B cell (primary cell): ENCODE measurements at regions not wholly inside any gene's neighbourhood (a gene's known extent, or its start where the extent isn't known, plus 50 kb on each side); places are given as distances from the start of the nearest gene placed in this dataset.

Experiments
- ATAC-seq: fragments of 200-7000 bp; cut with Tn5 transposase; one replicate; pipeline ENCODE4 v1.10.0; 2021; ENCODE audit warnings: low read depth, mild to moderate bottlenecking, moderate number of reproducible peaks, moderate library complexity
- CTCF ChIA-PET: fragments of 350-600 bp; sonication (Branson Sonifier 250); formaldehyde crosslinking; loops from one replicate; lab custom pipeline; 2021; ENCODE audit warnings: antibody characterized with exemption, inconsistent platforms; lab: Charles Lee
- POLR2A ChIA-PET: fragments of 350-600 bp; sonication (Branson Sonifier 250); formaldehyde crosslinking; loops from one replicate; lab custom pipeline; 2021; ENCODE audit warnings: antibody characterized with exemption; lab: Charles Lee
- DNase-seq: peaks from one replicate; pipeline ENCODE4 v3.0.0; 2013
- H2AFZ ChIP-seq: 2 replicates; pipeline ENCODE4 v1.6.1; 2012; ENCODE audit warnings: mild to moderate bottlenecking, low read depth, low read length; ENCODE audit not compliant: insufficient read depth, poor library complexity, severe bottlenecking
- H3K27ac ChIP-seq, 2 donors: 1 replicate in 1 of 2; 2 replicates in 1 of 2; pipeline ENCODE4 v1.5.1; 2012 to 2013; ENCODE audit warnings: low read length in 2 of 2, mild to moderate bottlenecking in 2 of 2, moderate library complexity in 1 of 2
- H3K27me3 ChIP-seq, 4 experiments: fragments of 200-600 bp in 1 of 4; sonication (generic) in 1 of 4; replicated peaks in 1 of 4; 1 replicate in 2 of 4; 2 replicates in 2 of 4; pipeline versions ENCODE4 v1.6.1 to v1.7.0; 2013 to 2016; ENCODE audit warnings: low read length in 3 of 4, mild to moderate bottlenecking in 2 of 4, mixed read lengths in 1 of 4, moderate library complexity in 1 of 4; ENCODE audit not compliant: insufficient read depth in 4 of 4, control insufficient read depth in 3 of 4; ENCODE audit errors: control extremely low read depth in 1 of 4
- H3K36me3 ChIP-seq, 2 experiments: replicated peaks in 1 of 2; 1 replicate in 1 of 2; 2 replicates in 1 of 2; pipeline versions ENCODE4 v1.6.1 to v1.7.1; 2013; ENCODE audit warnings: low read length in 1 of 2; ENCODE audit not compliant: insufficient read depth in 2 of 2, control insufficient read depth in 1 of 2; ENCODE audit errors: control extremely low read depth in 1 of 2, extremely low read depth in 1 of 2
- H3K4me1 ChIP-seq, 2 donors: fragments of 200-600 bp in 1 of 2; sonication (generic) in 1 of 2; 1 replicate in 1 of 2; 2 replicates in 1 of 2; pipeline versions ENCODE4 v1.5.1 to v1.6.1; 2013 to 2017; ENCODE audit warnings: low read length in 2 of 2; ENCODE audit not compliant: control insufficient read depth in 2 of 2, insufficient read depth in 2 of 2
- H3K4me2 ChIP-seq: replicated peaks from 2 replicates; pipeline ENCODE3; 2012; ENCODE audit warnings: mild to moderate bottlenecking, low read depth, low read length; ENCODE audit not compliant: poor library complexity, severe bottlenecking
- H3K4me3 ChIP-seq, 5 experiments: fragments of 200-600 bp in 1 of 5; sonication (generic) in 1 of 5; 1 replicate in 3 of 5; 2 replicates in 2 of 5; pipeline versions ENCODE4 v1.5.1 to v1.7.0; 2011 to 2016; ENCODE audit warnings: low read length in 4 of 5, mild to moderate bottlenecking in 4 of 5, low read depth in 2 of 5, control low read depth in 1 of 5, moderate library complexity in 1 of 5; ENCODE audit not compliant: insufficient read depth in 1 of 5; ENCODE audit errors: control extremely low read depth in 1 of 5, extremely low read depth in 1 of 5
- H3K79me2 ChIP-seq: fragments of 200-600 bp; sonication (generic); one replicate; pipeline ENCODE4 v1.6.0; 2016; ENCODE audit warnings: low read length; ENCODE audit not compliant: control insufficient read depth, insufficient read depth
- H3K9ac ChIP-seq: fragments of 200-600 bp; sonication (generic); 2 replicates; pipeline ENCODE4 v1.6.1; 2017; ENCODE audit warnings: mild to moderate bottlenecking, low read length, moderate library complexity
- H3K9me3 ChIP-seq, 3 donors: one replicate each; pipeline versions ENCODE4 v1.6.1 to v1.7.1; 2013; ENCODE audit warnings: low read length in 2 of 3; ENCODE audit not compliant: control insufficient read depth in 2 of 3, insufficient read depth in 1 of 3; ENCODE audit errors: control extremely low read depth in 1 of 3
- H4K20me1 ChIP-seq: 2 replicates; pipeline ENCODE4 v1.6.0; 2012; ENCODE audit warnings: mild to moderate bottlenecking, low read length; ENCODE audit not compliant: insufficient read depth, control insufficient read depth, poor library complexity, severe bottlenecking
- H3K27ac Mint-ChIP-seq: one replicate; pipeline ENCODE4 v1.8.0; 2021; ENCODE audit warnings: mixed read lengths
- H3K27me3 Mint-ChIP-seq: one replicate; pipeline ENCODE4 v1.8.0; 2021; ENCODE audit warnings: mixed read lengths
- H3K4me1 Mint-ChIP-seq: one replicate; pipeline ENCODE4 v1.8.0; 2021; ENCODE audit warnings: mixed read lengths
- H3K4me3 Mint-ChIP-seq: one replicate; pipeline ENCODE4 v1.8.0; 2021; ENCODE audit warnings: mixed read lengths
- H3K9me3 Mint-ChIP-seq: one replicate; pipeline ENCODE4 v1.8.0; 2022; ENCODE audit warnings: mixed read lengths; ENCODE audit not compliant: insufficient read depth
- EZH2 ChIP-seq: IDR thresholded peaks from 2 replicates; pipeline ENCODE4 v1.6.1; 2012; ENCODE audit warnings: borderline replicate concordance, low read depth, mild to moderate bottlenecking, moderate library complexity, low read length; ENCODE audit not compliant: insufficient read depth, poor library complexity, severe bottlenecking
- WGBS: methylation state at CpG from one replicate; pipeline ENCODE4 v1.1.5; 2013; ENCODE audit warnings: missing lambda C conversion rate; ENCODE audit not compliant: insufficient coverage; 5-methylcytosine and 5-hydroxymethylcytosine counted together
- intact Hi-C: fragments of 100-400 bp; cut with micrococcal nuclease; formaldehyde crosslinking; loops from one replicate; pipeline ENCODE4 v1.10.0; 2022
- TF ChIP-seq, protein P1 (sequence below): fragments of 200-600 bp; IDR thresholded peaks from one replicate; pipeline ENCODE4 v1.8.0; 2022; ENCODE audit warnings: antibody characterized with exemption, mild to moderate bottlenecking

DNA sequence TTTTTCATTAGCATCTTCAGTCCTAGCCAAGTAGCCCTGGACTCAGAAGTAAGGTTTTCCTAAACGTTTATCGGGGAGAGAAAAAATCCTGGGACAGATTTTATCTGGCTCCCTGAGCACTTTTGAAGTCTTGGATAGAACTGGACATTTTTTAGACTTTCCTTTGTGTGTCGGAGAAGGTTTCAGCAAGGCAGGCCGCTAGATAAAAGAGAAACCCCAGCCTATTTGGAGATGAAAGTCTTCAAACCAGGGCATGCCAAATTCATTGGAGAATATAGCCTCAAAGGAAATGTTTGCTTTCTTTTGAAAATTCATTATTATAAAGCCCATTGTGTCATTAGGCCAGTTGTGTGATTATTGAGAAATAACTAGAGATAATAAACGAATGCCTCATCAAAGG lies 228.1 kb downstream of the BAMBI start:
- no peak for TF ChIP-seq EZH2
- TF ChIP-seq, protein P1, sequence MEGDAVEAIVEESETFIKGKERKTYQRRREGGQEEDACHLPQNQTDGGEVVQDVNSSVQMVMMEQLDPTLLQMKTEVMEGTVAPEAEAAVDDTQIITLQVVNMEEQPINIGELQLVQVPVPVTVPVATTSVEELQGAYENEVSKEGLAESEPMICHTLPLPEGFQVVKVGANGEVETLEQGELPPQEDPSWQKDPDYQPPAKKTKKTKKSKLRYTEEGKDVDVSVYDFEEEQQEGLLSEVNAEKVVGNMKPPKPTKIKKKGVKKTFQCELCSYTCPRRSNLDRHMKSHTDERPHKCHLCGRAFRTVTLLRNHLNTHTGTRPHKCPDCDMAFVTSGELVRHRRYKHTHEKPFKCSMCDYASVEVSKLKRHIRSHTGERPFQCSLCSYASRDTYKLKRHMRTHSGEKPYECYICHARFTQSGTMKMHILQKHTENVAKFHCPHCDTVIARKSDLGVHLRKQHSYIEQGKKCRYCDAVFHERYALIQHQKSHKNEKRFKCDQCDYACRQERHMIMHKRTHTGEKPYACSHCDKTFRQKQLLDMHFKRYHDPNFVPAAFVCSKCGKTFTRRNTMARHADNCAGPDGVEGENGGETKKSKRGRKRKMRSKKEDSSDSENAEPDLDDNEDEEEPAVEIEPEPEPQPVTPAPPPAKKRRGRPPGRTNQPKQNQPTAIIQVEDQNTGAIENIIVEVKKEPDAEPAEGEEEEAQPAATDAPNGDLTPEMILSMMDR, result no peak
- H4K20me1 ChIP-seq, result no peaks in the 10 kb centered on the region
- no peaks in the 10 kb centered on the region for H3K9me3 Mint-ChIP-seq
- no peak overlapping the region for H3K4me2 ChIP-seq
- H3K27me3 ChIP-seq, result no peaks in the 10 kb centered on the region
- intact Hi-C loops, result no loop called here
- DNase-seq, result no peak
- H3K4me3 Mint-ChIP-seq, result no peak overlapping the region
- H3K4me1 ChIP-seq, result no peaks in the 10 kb centered on the region
- H3K9ac ChIP-seq, result no peak overlapping the region
- no peaks in the 10 kb centered on the region for H3K36me3 ChIP-seq
- H3K9me3 ChIP-seq, result peaks cover 0 to 3% (median 0%) of the 10 kb centered on the region in 3 donors
- H3K27me3 Mint-ChIP-seq, result no peaks in the 10 kb centered on the region
- no peak overlapping the region for H2AFZ ChIP-seq
- ChIA-PET CTCF (no interaction called here), POLR2A (no interaction called here)
- no peak overlapping the region for H3K4me3 ChIP-seq
- H3K27ac Mint-ChIP-seq, result no peak overlapping the region
- no peaks in the 10 kb centered on the region for H3K79me2 ChIP-seq
- ATAC-seq, result no peak
- no peaks in the 10 kb centered on the region for H3K4me1 Mint-ChIP-seq
- WGBS, result 100% methylated on average over 3 of the region's 5 CpGs
- no peak overlapping the region for H3K27ac ChIP-seq

DNA sequence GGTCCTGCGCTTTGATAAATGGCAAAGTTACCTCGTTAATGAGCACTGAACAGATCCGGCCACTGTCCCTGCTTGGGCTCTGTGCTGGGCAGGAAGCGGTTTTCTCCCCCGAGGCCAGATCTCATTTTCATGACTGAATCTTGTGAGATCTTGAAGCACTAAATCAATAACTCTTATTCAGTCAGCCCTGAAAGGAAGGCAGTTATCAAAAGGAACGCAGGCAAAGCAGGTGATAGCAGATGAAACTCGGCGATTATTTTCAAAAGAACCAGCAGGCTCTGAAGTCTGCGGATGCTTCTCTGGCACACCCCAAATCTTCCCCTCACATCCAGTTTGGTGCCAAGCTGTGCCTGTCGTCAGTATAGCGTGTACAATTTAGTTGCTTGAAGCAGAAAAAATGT lies 228.7 kb downstream of the BAMBI start:
- intact Hi-C loops, result no loop called here

More for the DNA sequence above, 228.7 kb downstream of the BAMBI start:
- Mint-ChIP-seq H3K4me1 (no peaks in the 10 kb centered on the region), H3K27me3 (no peaks in the 10 kb centered on the region), H3K9me3 (no peaks in the 10 kb centered on the region), H3K27ac (no peak overlapping the region), H3K4me3 (no peak overlapping the region)
- ChIA-PET POLR2A (no interaction called here), CTCF (no interaction called here)
- Histone ChIP-seq H3K79me2 (no peaks in the 10 kb centered on the region), H3K4me2 (no peak overlapping the region), H3K4me1 (no peaks in the 10 kb centered on the region), H3K4me3 (no peak overlapping the region), H2AFZ (no peak overlapping the region), H3K9ac (no peak overlapping the region), H4K20me1 (no peaks in the 10 kb centered on the region), H3K27ac (no peak overlapping the region), H3K36me3 (no peaks in the 10 kb centered on the region), H3K27me3 (no peaks in the 10 kb centered on the region), H3K9me3 (peaks cover 0 to 3% (median 0%) of the 10 kb centered on the region in 3 donors)
- no peak for ATAC-seq
- TF ChIP-seq, protein P1, result no peak
- no peak for TF ChIP-seq EZH2
- 83% methylated on average over 6 of the region's 11 CpGs for WGBS
- no peak for DNase-seq
